ENCODE measurements at regions not wholly inside any gene's neighbourhood (a gene's known extent, or its start where the extent isn't known, plus 50 kb on each side); places are given as distances from the start of the nearest gene placed in this dataset.

GRCh38 chr21:28822486-28823335 is 170.0 kb downstream of the LTN1 start:
- TF ChIP-seq POLR2A (IDR thresholded peaks at IDR 0.05) (no peak), CTCF (IDR thresholded peaks at IDR 0.05) (no peak)

Data from uterus (tissue), 2 donors.